Uterus (tissue), 2 donors: ENCODE measurements at regions not wholly inside any gene's neighbourhood (a gene's known extent, or its start where the extent isn't known, plus 50 kb on each side); places are given as distances from the start of the nearest gene placed in this dataset.

Experiments
- CTCF ChIP-seq, 4 experiments: fragments of 200-600 bp in 2 of 4; fragments of 450-650 bp in 2 of 4; sonication (generic) in 2 of 4; IDR thresholded peaks; one replicate each; pipeline ENCODE4 v1.5.1; 2016 to 2019; ENCODE audit warnings: antibody characterized with exemption in 4 of 4, mild to moderate bottlenecking in 2 of 4, moderate library complexity in 1 of 4
- POLR2A ChIP-seq, 2 donors: fragments of 450-650 bp; IDR thresholded peaks; one replicate each; pipeline ENCODE4 v1.6.1; 2016; ENCODE audit warnings: antibody characterized with exemption in 2 of 2, mild to moderate bottlenecking in 1 of 2, moderate library complexity in 1 of 2

DNA sequence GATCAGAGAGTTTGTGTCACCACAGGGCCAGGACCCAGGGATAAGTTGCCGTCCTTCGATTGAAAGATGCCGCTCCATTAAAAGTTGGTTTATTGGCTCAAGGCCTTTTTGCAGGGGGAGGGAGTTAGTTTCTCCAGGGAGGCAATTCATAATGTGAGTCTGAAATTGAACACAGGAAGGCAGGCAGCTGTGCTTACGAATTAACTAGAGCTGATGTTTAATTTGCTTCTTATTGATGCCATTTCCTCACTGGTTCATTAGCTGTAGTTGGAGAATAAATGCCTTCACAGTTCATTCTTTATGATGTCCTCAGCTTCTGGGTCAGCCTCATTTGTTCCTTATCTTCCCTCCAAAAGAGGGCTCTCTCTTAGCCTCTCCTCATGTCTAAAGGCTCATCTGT lies 113.2 kb upstream of the PTPRT start:
- TF ChIP-seq CTCF (IDR thresholded peaks at IDR 0.05) (no peak), POLR2A (IDR thresholded peaks at IDR 0.05) (no peak)
